Limb (tissue), 2 donors: ENCODE measurements at regions not wholly inside any gene's neighbourhood (a gene's known extent, or its start where the extent isn't known, plus 50 kb on each side); places are given as distances from the start of the nearest gene placed in this dataset.

ENCODE experiments used
- DNase-seq, 2 donors: peaks; one replicate each; pipeline ENCODE4 v3.0.0-alpha.2; 2016; ENCODE audit errors: extremely low spot score in 2 of 2

DNA sequence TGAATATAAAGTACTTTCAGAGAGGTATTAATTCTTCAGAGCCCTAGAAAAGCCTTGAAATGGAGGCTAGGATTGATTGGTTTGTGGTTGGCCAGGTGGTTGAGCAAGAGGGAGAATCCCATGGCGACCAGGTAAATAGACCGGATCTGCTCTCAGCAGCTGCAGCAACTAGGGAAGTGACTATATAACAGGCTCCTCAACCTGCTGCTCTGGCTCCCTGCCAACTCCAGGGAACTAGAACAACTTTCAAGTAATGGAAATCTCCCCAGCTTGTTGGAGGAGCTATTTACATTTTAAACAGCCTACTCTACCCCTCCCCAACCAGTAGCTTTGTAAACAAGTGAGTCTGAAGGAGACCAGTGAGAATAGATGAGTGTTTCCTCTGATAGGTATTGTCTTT, 121.8 kb upstream of the CADM2 start:
- DNase-seq = peak in 1 of 2 donors; percentile 36

- no peak for DNase-seq
Measured at GRCh38 chr3:84877092-84877491, 81.7 kb upstream of the CADM2 start.

DNA sequence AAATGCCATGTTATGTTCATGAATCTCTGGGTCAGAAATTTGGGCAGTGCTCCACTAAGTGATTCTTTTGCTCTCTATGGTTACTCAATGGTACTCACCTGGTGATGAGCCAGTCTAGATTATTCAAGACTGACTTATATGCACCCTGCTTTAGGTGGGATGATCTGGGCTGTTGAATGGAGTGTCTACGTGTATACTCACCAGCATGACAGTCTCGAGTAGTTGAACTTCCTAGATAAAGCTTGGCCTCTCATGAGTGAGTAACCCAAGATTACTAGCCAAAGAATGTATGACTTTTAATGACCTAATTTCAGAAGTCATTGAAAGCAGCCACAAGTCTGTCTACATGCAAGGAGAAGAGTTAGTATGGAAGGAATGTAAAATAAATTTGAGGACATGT, 77.5 kb upstream of the CADM2 start:
- no peak for DNase-seq

GRCh38 chr3:84885199-84885882, 73.4 kb upstream of the CADM2 start:
- no peak for DNase-seq

DNA sequence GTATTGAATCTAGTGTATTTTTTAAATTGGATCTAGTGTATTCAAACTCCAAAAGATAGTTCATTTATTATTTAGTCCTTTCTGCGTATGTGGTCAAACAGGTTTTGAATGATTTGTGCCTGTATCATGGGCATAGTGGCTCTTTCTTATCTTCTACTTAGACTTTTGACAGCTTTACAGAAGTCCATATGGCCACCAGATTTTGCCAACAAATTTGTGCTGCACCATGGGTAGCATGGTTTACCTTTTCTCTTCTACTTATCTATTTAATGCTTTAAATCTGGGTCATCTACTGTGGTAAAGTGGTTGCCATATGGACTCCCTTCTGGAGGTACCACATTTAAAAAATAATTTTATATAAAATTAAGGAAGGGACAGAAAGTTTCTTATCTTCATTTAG, 66.9 kb upstream of the CADM2 start:
- DNase-seq = no peak

- no peak for DNase-seq
Measured at GRCh38 chr3:84893211-84893610, 65.6 kb upstream of the CADM2 start.

DNA sequence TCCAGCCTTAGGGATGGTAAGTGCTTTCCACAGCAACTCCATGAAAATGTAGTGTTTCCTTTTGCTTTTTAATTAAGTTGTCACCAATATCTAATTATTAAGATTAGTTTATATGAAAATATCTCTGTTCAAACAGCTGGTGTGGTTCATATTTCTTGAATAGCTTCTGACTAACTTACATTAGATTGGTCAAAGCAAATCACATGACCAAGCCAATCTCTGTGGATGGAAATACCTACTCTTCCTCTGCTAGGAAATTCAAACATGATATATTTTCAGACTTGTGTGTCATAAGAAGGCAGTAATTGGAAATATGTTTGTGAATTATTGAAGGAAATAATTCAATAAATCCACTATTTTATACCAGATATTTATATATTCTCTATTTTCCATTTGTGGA, 54.6 kb upstream of the CADM2 start:
- no peak for DNase-seq

- peak; percentile 40 to 54 for DNase-seq
Measured at GRCh38 chr3:84904816-84905555, 53.8 kb upstream of the CADM2 start.

DNA sequence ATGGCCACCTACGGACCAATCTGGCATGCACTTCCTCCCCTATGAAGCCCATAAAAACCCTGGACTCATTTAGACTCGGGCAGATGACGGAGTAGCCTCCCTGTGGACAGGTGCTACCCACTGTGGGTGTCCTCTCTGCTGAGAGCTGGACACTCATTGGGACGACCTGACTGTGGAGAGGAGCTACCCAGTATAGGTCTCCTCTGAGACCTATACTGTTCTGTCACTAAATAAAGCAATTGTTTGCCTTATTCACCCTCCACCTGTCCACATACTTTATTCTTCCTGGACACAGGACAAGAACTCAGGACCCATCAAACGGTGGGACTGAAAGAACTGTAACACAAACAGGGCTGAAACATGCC, 53.3 kb upstream of the CADM2 start:
- no peak for DNase-seq

GRCh38 chr3:84906065-84906464, 52.7 kb upstream of the CADM2 start:
- DNase-seq = no peak
